ENCODE measurements at regions not wholly inside any gene's neighbourhood (a gene's known extent, or its start where the extent isn't known, plus 50 kb on each side); places are given as distances from the start of the nearest gene placed in this dataset.
"Not testable (repeated sequence)": the region's sequence is repeated elsewhere in the genome, so short reads cannot be mapped to it uniquely, and the experiment has no call there.

DNA sequence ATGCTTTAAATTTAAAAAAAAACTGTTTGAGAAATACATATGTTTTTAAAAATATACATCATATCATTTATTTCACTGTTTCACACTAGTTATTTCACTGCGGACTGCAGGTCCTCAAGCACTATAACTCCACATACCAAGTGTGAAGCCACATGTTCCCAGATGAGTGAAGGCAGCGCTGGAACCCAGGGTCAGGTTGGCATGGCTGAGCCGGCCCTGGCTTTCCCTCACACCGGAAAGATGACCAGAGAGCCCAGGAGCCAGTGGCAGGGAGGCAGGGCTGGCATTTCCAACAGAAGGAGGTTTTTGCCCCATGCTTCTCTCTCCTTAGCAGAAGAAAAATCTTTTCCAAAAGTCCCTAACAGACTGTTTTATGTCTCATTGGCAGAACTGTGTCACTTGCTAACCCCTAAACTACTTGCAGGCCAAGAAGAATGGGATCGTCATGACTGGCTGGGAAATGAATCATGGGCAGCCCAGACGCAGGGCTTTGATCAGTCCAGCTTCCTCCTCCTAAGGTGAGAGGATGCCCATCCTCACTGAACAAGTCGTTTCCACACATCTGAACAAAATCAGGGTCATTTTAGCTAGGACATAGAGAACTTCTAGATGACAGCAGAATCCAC lies 287.6 kb upstream of the HNRNPA3 start:
- no peaks in the 10 kb centered on the region for H3K27me3 Mint-ChIP-seq
- H3K4me1 Mint-ChIP-seq, result no peaks in the 10 kb centered on the region
- H3K27ac Mint-ChIP-seq, result peak overlapping the region in 1 of 3 donors; percentile 4
- peaks cover 3 to 6% (median 5%) of the 10 kb centered on the region in 3 donors for H3K9me3 Mint-ChIP-seq
- H3K36me3 Mint-ChIP-seq, result no peaks in the 10 kb centered on the region
- no peak overlapping the region for H3K4me3 Mint-ChIP-seq

DNA sequence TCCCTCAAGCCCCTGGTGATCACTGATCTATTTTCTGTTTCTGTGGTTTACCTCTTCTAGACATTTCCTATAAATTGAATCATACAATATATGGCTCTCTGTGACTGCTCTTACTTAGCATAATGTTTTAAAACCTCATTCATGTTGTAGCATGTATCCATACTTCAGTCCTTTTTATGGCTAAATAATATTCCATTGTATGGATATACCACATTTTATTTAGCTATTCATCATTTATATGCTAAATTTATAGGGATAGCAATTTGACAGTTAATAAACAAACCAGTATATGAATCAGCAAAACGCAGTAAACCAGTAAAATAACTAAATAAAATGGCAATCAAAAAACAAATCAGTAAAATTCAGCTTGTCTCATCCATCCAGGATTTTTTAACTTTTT lies 286.1 kb upstream of the HNRNPA3 start:
- no peaks in the 10 kb centered on the region for H3K27me3 Mint-ChIP-seq
- H3K27ac Mint-ChIP-seq, result no peak overlapping the region
- H3K36me3 Mint-ChIP-seq, result no peaks in the 10 kb centered on the region
- H3K4me1 Mint-ChIP-seq, result peaks cover 0 to 2% (median 0%) of the 10 kb centered on the region in 3 donors
- peaks cover 2 to 6% (median 5%) of the 10 kb centered on the region in 3 donors for H3K9me3 Mint-ChIP-seq
- no peak overlapping the region for H3K4me3 Mint-ChIP-seq

DNA sequence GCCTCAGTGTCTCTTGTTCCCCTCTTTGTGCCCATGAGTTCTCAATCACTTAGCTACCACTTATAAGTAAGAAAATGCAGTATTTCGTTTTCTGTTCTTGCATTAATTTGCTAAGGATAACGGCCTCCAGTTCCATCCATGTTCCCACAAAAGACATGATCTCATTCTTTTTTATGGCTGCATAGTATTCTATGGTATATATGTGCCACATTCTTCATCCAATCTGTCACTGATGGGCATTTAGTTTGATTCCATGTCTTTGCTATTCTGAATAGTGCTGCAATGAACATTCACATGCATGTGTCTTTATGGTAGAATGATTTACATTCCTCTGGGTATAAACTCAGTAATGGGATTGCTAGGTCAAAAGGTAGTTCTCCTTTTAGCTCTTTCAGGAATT lies 283.2 kb upstream of the HNRNPA3 start:
- H3K27me3 Mint-ChIP-seq, H3K27ac Mint-ChIP-seq, H3K36me3 Mint-ChIP-seq, H3K9me3 Mint-ChIP-seq, H3K4me3 Mint-ChIP-seq: not testable (repeated sequence)
- H3K4me1 Mint-ChIP-seq, result peaks cover 5 to 14% (median 5%) of the 10 kb centered on the region in 3 donors

DNA sequence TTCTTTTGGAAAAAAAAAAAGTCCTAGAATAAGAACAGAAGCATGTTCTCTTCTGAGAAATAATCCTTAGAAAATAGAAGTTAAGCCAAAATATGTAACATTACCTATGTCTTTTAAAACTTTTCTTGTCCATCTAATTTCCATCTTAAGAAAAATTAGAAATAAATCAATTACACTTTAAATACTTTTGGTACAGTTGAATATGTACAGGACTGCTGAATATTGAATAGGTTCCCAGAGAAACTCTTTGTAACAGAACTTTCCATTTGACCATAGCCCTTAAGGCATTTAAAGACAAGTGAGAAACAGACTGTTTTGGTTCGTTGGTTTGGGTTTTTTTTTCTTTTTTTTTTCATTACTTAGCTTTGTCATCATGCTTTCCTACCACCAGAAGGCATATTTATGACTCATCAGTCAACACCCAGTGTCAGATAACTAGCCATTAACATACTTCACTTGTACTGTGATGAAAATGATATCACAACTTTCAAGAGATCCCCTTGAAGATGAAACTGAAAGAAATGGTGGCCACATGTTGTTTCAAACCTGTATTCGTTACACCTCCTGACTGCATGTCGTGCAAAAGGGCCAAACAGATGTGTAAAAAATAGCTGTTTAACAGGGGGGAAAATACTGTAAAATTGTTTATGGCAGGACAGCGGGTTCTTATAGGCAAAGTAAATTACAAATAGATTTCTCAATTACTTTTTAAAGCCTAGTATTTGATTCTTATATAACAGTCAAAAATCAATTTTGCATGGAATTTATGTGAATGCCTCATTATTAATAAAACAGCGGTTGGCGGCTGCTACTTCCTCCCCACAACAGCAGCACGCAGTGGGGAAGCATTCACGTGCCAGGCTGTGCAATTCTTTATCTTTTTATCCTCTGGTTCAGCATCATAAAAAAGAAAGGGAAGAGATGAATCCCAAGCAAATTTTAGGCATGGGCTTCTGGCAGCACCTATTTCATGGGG lies 280.7 kb upstream of the HNRNPA3 start:
- peak overlapping the region in 3 of 4 donors; percentile 47 to 88 (median 75) for H3K4me3 Mint-ChIP-seq
- H3K4me1 Mint-ChIP-seq, result peaks cover 12 to 26% (median 18%) of the 10 kb centered on the region in 3 donors
- peak overlapping the region in 2 of 3 donors; percentile 40 to 69 for H3K27ac Mint-ChIP-seq
- H3K27me3 Mint-ChIP-seq, result no peaks in the 10 kb centered on the region
- peaks cover 0 to 6% (median 5%) of the 10 kb centered on the region in 3 donors for H3K9me3 Mint-ChIP-seq
- H3K36me3 Mint-ChIP-seq, result no peaks in the 10 kb centered on the region

DNA sequence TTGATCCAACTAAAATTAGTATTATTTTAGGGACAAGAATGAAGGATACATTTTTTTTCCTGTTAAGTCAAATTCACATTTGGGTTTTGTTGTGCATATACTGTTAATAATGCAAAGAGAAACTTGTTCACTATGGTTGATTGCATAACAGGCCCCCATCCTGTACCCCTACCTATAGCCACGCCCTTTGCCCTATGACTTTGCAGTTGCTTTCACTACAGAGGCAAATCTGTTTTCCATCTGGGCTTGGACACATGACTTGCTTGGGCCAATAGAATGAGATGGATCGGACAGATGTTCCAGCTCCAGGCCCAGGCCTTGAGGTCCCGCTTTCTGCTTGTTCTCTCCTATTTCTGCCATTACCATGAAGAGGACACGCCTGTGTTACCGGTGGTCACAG lies 278.5 kb upstream of the HNRNPA3 start:
- Mint-ChIP-seq H3K27ac (no peak overlapping the region), H3K4me1 (peaks cover 12 to 28% (median 18%) of the 10 kb centered on the region in 3 donors), H3K36me3 (no peaks in the 10 kb centered on the region), H3K9me3 (peaks cover 0 to 6% (median 5%) of the 10 kb centered on the region in 3 donors), H3K27me3 (no peaks in the 10 kb centered on the region), H3K4me3 (no peak overlapping the region)

DNA sequence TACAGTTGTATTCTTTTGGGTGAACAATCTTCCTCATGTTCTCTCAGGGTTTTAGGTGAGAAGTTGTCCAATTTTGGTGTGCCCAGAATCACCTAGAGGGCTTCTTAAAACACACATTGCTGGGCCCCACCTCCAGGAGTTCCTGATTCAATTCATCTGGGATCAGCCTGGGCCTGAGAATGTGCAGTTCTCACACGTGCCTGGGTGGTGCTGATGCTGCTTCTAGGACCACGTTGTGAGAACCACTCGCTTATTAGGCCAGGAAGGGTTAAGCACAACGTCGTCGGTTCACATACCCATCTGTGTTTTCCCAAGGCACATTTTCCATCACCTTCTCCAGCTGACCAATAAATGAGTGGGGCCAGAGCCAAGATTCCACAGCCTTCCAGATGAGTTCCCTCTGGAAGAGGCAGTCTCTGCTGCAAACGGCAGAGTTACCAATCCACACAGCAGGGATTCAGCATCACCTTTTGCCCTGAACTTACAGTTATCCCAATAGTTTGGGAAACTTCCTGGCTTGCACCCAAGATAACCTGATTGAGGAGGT lies 277.7 kb upstream of the HNRNPA3 start:
- no peaks in the 10 kb centered on the region for H3K36me3 Mint-ChIP-seq
- peak overlapping the region in 1 of 3 donors; percentile 33 for H3K27ac Mint-ChIP-seq
- no peaks in the 10 kb centered on the region for H3K9me3 Mint-ChIP-seq
- peak overlapping the region in 1 of 4 donors; percentile 73 for H3K4me3 Mint-ChIP-seq
- peaks cover 12 to 28% (median 18%) of the 10 kb centered on the region in 3 donors for H3K4me1 Mint-ChIP-seq
- H3K27me3 Mint-ChIP-seq, result no peaks in the 10 kb centered on the region

DNA sequence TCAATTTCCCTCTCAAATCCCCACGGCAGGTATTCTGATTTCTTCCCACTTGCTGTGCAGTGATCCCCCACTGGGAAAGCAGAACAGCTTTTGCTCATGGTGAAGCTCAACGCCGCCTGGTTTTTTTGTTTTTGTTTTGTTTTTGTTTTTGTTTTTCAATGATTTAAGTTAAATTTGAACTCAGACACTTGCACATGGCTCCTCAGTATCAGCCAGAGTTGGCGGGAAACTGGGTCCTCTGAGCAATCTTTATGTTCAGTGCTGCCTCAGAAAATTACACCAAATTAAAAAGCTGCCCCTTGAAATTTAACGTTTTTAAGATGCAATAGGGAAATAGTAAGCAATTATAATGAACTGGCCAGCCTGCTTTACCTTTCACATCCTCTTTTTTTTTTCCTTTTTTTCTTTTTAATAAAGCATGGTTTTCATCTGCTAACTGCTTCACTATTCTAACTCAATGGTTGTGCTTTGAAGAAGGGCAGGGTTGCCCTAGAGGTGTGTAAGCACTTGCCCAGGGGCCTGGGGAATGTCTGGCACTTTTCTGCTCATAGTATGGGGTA lies 277.0 kb upstream of the HNRNPA3 start:
- H3K27ac Mint-ChIP-seq, result no peak overlapping the region
- H3K36me3 Mint-ChIP-seq, result no peaks in the 10 kb centered on the region
- H3K4me3 Mint-ChIP-seq, result peak overlapping the region in 1 of 4 donors; percentile 73
- H3K27me3 Mint-ChIP-seq, result no peaks in the 10 kb centered on the region
- no peaks in the 10 kb centered on the region for H3K9me3 Mint-ChIP-seq
- peaks cover 12 to 28% (median 18%) of the 10 kb centered on the region in 3 donors for H3K4me1 Mint-ChIP-seq

DNA sequence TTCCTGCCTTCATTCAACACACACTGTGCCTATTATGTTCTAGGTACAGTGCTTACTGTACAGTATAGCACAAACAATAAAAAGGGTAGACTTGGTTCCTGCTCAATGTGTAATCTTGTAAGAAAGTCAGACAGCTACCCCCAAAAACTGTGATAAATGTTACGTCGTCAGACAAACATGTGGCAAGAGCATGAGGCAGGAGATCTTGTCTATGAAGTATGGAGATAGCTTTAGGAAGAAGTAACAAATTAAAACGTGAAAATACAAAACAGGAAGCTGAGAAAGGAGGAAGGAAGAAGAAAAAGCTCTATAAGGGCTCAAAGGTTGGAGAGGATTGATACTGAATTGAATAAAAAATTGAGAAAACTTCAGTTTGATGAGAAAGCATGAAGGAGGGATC lies 276.2 kb upstream of the HNRNPA3 start:
- Mint-ChIP-seq H3K9me3 (no peaks in the 10 kb centered on the region), H3K4me1 (peaks cover 12 to 25% (median 18%) of the 10 kb centered on the region in 3 donors), H3K36me3 (no peaks in the 10 kb centered on the region), H3K27ac (no peak overlapping the region), H3K4me3 (peak overlapping the region in 1 of 4 donors; percentile 9), H3K27me3 (peaks cover 2% of the 10 kb centered on the region)

DNA sequence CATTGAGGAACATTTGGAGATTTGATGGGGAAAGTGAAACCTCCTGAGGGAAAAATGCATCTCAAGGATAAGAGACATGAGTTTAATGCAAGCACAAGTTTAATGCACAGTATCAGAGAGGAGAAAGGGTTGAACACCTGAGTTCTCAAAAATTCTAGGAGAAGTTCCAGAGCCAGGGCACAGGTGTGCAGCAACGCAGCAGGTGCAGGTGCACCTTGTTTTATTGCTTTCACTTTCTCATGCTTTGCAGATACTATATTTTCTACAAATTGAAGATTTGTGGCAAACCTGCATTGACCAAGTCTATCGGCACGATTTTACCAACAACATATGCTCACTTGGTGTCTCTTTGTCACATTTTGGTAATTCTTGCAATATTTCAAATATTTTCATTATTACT lies 267.6 kb upstream of the HNRNPA3 start:
- no peak overlapping the region for H3K27ac Mint-ChIP-seq
- peak overlapping the region in 1 of 4 donors; percentile 48 for H3K4me3 Mint-ChIP-seq
- H3K4me1 Mint-ChIP-seq, result no peaks in the 10 kb centered on the region
- no peaks in the 10 kb centered on the region for H3K36me3 Mint-ChIP-seq
- H3K9me3 Mint-ChIP-seq, result no peaks in the 10 kb centered on the region
- H3K27me3 Mint-ChIP-seq, result peaks cover 11% of the 10 kb centered on the region

DNA sequence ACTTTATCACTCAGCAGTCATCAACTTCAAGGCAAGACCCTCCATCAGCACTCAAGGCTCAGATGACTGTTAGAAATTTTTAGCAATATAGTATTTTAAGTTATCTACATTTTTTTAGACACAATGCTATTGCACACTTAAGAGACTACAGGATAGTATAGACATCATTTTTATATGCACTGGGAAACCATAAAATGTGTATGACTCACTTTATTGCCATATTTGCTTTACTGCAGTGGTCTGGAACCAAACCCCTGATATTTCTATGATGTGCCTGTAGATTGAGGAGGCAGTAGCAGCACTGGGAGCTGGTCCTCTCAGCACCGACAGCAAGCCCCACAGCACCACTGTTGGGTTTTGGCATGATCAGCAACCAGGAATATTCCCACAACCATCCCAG lies 264.8 kb upstream of the HNRNPA3 start:
- H3K27ac Mint-ChIP-seq, result no peak overlapping the region
- no peaks in the 10 kb centered on the region for H3K36me3 Mint-ChIP-seq
- peaks cover 9% of the 10 kb centered on the region for H3K27me3 Mint-ChIP-seq
- H3K9me3 Mint-ChIP-seq, result peaks cover 0 to 3% (median 2%) of the 10 kb centered on the region in 3 donors
- no peak overlapping the region for H3K4me3 Mint-ChIP-seq
- no peaks in the 10 kb centered on the region for H3K4me1 Mint-ChIP-seq

DNA sequence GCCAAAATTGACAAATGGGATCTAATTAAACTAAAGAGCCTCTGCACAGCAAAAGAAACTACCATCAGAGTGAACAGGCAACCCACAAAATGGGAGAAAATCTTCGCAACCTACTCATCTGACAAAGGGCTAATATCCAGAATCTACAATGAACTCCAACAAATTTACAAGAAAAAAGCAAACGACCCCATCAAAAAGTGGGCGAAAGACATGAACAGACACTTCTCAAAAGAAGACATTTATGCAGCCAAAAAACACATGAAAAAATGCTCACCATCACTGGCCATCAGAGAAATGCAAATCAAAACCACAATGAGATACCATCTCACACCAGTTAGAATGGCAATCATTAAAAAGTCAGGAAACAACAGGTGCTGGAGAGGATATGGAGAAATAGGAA lies 261.4 kb upstream of the HNRNPA3 start:
- H3K27ac Mint-ChIP-seq, H3K27me3 Mint-ChIP-seq, H3K4me1 Mint-ChIP-seq, H3K36me3 Mint-ChIP-seq, H3K4me3 Mint-ChIP-seq, H3K9me3 Mint-ChIP-seq: not testable (repeated sequence)

DNA sequence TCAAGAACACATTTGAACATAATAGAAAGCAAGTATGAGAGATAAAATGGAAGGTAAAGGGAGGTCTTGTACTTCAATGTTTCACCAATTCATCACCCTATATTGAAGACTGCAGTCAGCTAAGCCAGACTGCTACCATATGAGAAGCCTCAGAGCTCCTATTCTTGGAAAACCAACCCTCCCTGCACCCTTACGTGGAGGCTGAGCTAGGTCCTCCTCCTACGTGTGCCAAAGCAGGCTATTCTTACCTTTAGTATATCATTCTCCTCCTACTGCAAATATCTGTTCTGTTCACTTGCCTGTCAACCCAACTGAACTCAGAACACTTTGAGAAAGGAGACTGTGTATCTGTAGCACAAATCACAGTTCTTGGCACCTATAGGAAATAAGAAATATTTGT lies 255.8 kb upstream of the HNRNPA3 start:
- H3K27me3 Mint-ChIP-seq, result no peaks in the 10 kb centered on the region
- no peaks in the 10 kb centered on the region for H3K9me3 Mint-ChIP-seq
- peaks cover 2% of the 10 kb centered on the region for H3K36me3 Mint-ChIP-seq
- no peaks in the 10 kb centered on the region for H3K4me1 Mint-ChIP-seq
- H3K4me3 Mint-ChIP-seq, result no peak overlapping the region
- no peak overlapping the region for H3K27ac Mint-ChIP-seq

DNA sequence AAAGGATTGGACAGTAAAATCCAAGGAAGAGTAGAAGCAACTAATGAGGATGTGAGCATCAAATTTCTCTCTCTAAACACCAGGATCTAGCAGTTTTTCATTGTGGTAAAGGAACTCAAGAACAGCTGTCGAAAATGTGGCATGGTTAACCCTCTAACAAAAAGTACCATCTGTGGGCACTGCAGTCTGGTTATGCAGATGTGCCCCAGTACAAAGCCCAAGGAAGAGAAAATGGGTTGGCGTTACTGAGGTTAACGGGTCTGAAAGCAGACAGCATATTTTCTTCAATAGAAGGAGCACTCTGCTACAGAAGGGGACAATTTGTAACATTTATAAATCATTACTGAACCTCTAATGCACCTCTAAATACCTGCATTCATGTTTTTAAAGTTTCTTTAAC lies 253.0 kb upstream of the HNRNPA3 start:
- Mint-ChIP-seq H3K4me1 (no peaks in the 10 kb centered on the region), H3K4me3 (no peak overlapping the region), H3K27ac (no peak overlapping the region), H3K9me3 (peaks cover 0 to 2% (median 0%) of the 10 kb centered on the region in 3 donors), H3K36me3 (no peaks in the 10 kb centered on the region), H3K27me3 (peaks cover 9% of the 10 kb centered on the region)

DNA sequence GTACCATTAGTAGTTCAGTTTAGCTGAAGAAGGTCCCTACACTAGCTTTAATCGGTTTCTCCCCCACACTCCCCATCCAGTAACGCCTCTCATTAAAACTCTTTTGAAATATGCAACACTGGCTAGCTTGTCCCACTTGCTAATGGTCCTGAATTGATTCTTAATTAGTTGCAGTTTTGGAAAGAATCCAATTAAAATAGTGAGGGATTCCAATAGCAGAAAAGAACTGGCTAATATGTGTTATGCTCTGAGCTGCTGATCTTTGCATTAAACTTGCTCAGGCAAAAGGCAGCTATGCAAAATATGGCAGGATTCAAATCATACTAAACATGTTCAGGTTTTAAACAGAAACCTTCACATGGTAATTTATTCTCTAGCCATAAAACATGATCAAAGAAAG lies 252.5 kb upstream of the HNRNPA3 start:
- Mint-ChIP-seq H3K4me3 (no peak overlapping the region), H3K4me1 (no peaks in the 10 kb centered on the region), H3K27ac (no peak overlapping the region), H3K36me3 (no peaks in the 10 kb centered on the region), H3K9me3 (peaks cover 0 to 2% (median 0%) of the 10 kb centered on the region in 3 donors), H3K27me3 (peaks cover 11% of the 10 kb centered on the region)

Data from IgD-negative memory B cell (primary cell).